GM19463 (cell line): ENCODE measurements at regions not wholly inside any gene's neighbourhood (a gene's known extent, or its start where the extent isn't known, plus 50 kb on each side); places are given as distances from the start of the nearest gene placed in this dataset.
"Not testable (repeated sequence)": the region's sequence is repeated elsewhere in the genome, so short reads cannot be mapped to it uniquely, and the experiment has no call there.

Experiments used
- ATAC-seq: cut with Tn5 transposase; IDR thresholded peaks from one replicate; pipeline ENCODE4 v1.9.1; 2021; ENCODE audit warnings: mild to moderate bottlenecking, moderate library complexity; ENCODE audit not compliant: unreplicated experiment

- ATAC-seq: no peak
These were observed 109.4 kb upstream of the CCN2 start for GRCh38 chr6:132060591-132060990.

GRCh38 chr6:132058975-132059374 lies 107.8 kb upstream of the CCN2 start:
- no peak for ATAC-seq

- ATAC-seq: no peak
These were observed 103.4 kb upstream of the CCN2 start for GRCh38 chr6:132054525-132054924.

- ATAC-seq: no peak
These were observed 102.3 kb upstream of the CCN2 start for GRCh38 chr6:132053511-132053910.

GRCh38 chr6:132052096-132052495 lies 100.9 kb upstream of the CCN2 start:
- no peak for ATAC-seq

- ATAC-seq: no peak
These were observed 94.7 kb upstream of the CCN2 start for GRCh38 chr6:132045877-132046276.

- ATAC-seq: no peak
These were observed 92.0 kb upstream of the CCN2 start for GRCh38 chr6:132043148-132043547.

- ATAC-seq: no peak
These were observed 90.5 kb upstream of the CCN2 start for GRCh38 chr6:132041706-132042105.

- ATAC-seq: no peak
These were observed 76.9 kb upstream of the CCN2 start for GRCh38 chr6:132028029-132028428.

GRCh38 chr6:132025468-132025867 lies 74.3 kb upstream of the CCN2 start:
- no peak for ATAC-seq

GRCh38 chr6:132023490-132023889 lies 72.3 kb upstream of the CCN2 start:
- no peak for ATAC-seq

GRCh38 chr6:132021552-132022375 lies 70.6 kb upstream of the CCN2 start:
- ATAC-seq: no peak

GRCh38 chr6:132020918-132021317 lies 69.7 kb upstream of the CCN2 start:
- ATAC-seq: not testable (repeated sequence)

GRCh38 chr6:132020138-132020581 lies 69.0 kb upstream of the CCN2 start:
- no peak for ATAC-seq

GRCh38 chr6:132019586-132019985 lies 68.4 kb upstream of the CCN2 start:
- no peak for ATAC-seq

GRCh38 chr6:132017942-132018341 lies 66.8 kb upstream of the CCN2 start:
- ATAC-seq: no peak

- ATAC-seq: no peak
These were observed 65.2 kb upstream of the CCN2 start for GRCh38 chr6:132016396-132016795.

GRCh38 chr6:132011582-132011981 lies 60.4 kb upstream of the CCN2 start:
- ATAC-seq: no peak

- ATAC-seq: no peak
These were observed 58.0 kb upstream of the CCN2 start for GRCh38 chr6:132009175-132009574.

GRCh38 chr6:132007474-132008190 lies 56.5 kb upstream of the CCN2 start:
- no peak for ATAC-seq

- no peak for ATAC-seq
These were observed 54.0 kb upstream of the CCN2 start for GRCh38 chr6:132005178-132005577.

- no peak for ATAC-seq
These were observed 53.5 kb upstream of the CCN2 start for GRCh38 chr6:132004668-132005067.
